Progenitor cell of endocrine pancreas (in vitro differentiated cells): ENCODE measurements at regions not wholly inside any gene's neighbourhood (a gene's known extent, or its start where the extent isn't known, plus 50 kb on each side); places are given as distances from the start of the nearest gene placed in this dataset.
A peak's percentile ranks its signal among the peaks of the same experiment; 100 is the strongest.

Source experiments
- DNase-seq: peaks from one replicate; pipeline ENCODE4 v3.0.0; 2021; ENCODE audit warnings: low spot score; ENCODE audit not compliant: unreplicated experiment
- H3K27ac Mint-ChIP-seq: 2 replicates; pipeline ENCODE4 v1.8.0; 2021; ENCODE audit warnings: mild to moderate bottlenecking, moderate library complexity, mixed read lengths
- H3K27me3 Mint-ChIP-seq: 2 replicates; pipeline ENCODE4 v1.8.0; 2021; ENCODE audit warnings: mixed read lengths
- H3K36me3 Mint-ChIP-seq: 2 replicates; pipeline ENCODE4 v1.8.0; 2022; ENCODE audit warnings: mixed read lengths; ENCODE audit not compliant: insufficient read depth
- H3K4me1 Mint-ChIP-seq: 2 replicates; pipeline ENCODE4 v1.8.0; 2021; ENCODE audit warnings: low read depth, mixed read lengths
- H3K4me3 Mint-ChIP-seq: 2 replicates; pipeline ENCODE4 v1.8.0; 2021; ENCODE audit warnings: low read depth, mild to moderate bottlenecking, moderate library complexity, mixed read lengths
- H3K9me3 Mint-ChIP-seq: 2 replicates; pipeline ENCODE4 v1.8.0; 2021; ENCODE audit warnings: low read depth, mixed read lengths
- CTCF ChIP-seq: fragments of 200-600 bp; sonication (generic); IDR thresholded peaks from one replicate; pipeline ENCODE4 v1.5.0; 2021; ENCODE audit warnings: antibody characterized with exemption, mild to moderate bottlenecking; ENCODE audit not compliant: unreplicated experiment

- no peak overlapping the region for H3K4me3 Mint-ChIP-seq
- DNase-seq: no peak
- H3K4me1 Mint-ChIP-seq: peaks cover 5% of the 10 kb centered on the region
- H3K36me3 Mint-ChIP-seq: no peaks in the 10 kb centered on the region
- no peak for TF ChIP-seq CTCF
- no peaks in the 10 kb centered on the region for H3K9me3 Mint-ChIP-seq
- H3K27ac Mint-ChIP-seq: no peak overlapping the region
- no peaks in the 10 kb centered on the region for H3K27me3 Mint-ChIP-seq
Observed at GRCh38 chr2:211157211-211157610, 600.8 kb downstream of the CPS1 start.

GRCh38 chr2:211157856-211158463 lies 601.6 kb downstream of the CPS1 start:
- TF ChIP-seq CTCF: peak; percentile 88
- peaks cover 5% of the 10 kb centered on the region for H3K4me1 Mint-ChIP-seq
- H3K9me3 Mint-ChIP-seq: no peaks in the 10 kb centered on the region
- no peak overlapping the region for H3K27ac Mint-ChIP-seq
- no peak overlapping the region for H3K4me3 Mint-ChIP-seq
- H3K36me3 Mint-ChIP-seq: no peaks in the 10 kb centered on the region
- no peaks in the 10 kb centered on the region for H3K27me3 Mint-ChIP-seq
- DNase-seq: peak; percentile 42

GRCh38 chr2:211159972-211160371 lies 603.6 kb downstream of the CPS1 start:
- DNase-seq: no peak
- Mint-ChIP-seq H3K36me3 (no peaks in the 10 kb centered on the region), H3K27me3 (no peaks in the 10 kb centered on the region), H3K9me3 (no peaks in the 10 kb centered on the region), H3K27ac (no peak overlapping the region), H3K4me3 (no peak overlapping the region), H3K4me1 (peaks cover 5% of the 10 kb centered on the region)
- no peak for TF ChIP-seq CTCF

- H3K27me3 Mint-ChIP-seq: no peaks in the 10 kb centered on the region
- TF ChIP-seq CTCF: no peak
- H3K27ac Mint-ChIP-seq: no peak overlapping the region
- H3K36me3 Mint-ChIP-seq: no peaks in the 10 kb centered on the region
- H3K4me3 Mint-ChIP-seq: no peak overlapping the region
- H3K4me1 Mint-ChIP-seq: peaks cover 5% of the 10 kb centered on the region
- no peak for DNase-seq
- no peaks in the 10 kb centered on the region for H3K9me3 Mint-ChIP-seq
Observed at GRCh38 chr2:211161236-211161635, 604.8 kb downstream of the CPS1 start.

GRCh38 chr2:211162911-211163310 lies 606.5 kb downstream of the CPS1 start:
- Mint-ChIP-seq H3K27ac (no peak overlapping the region), H3K4me1 (peaks cover 5% of the 10 kb centered on the region), H3K27me3 (no peaks in the 10 kb centered on the region), H3K9me3 (no peaks in the 10 kb centered on the region), H3K4me3 (no peak overlapping the region), H3K36me3 (no peaks in the 10 kb centered on the region)
- DNase-seq: no peak
- no peak for TF ChIP-seq CTCF
